GM21515 (cell line): ENCODE measurements at regions not wholly inside any gene's neighbourhood (a gene's known extent, or its start where the extent isn't known, plus 50 kb on each side); places are given as distances from the start of the nearest gene placed in this dataset.
"Not testable (repeated sequence)": the region's sequence is repeated elsewhere in the genome, so short reads cannot be mapped to it uniquely, and the experiment has no call there.

Experiments
- ATAC-seq: cut with Tn5 transposase; IDR thresholded peaks from one replicate; pipeline ENCODE4 v1.9.1; 2021; ENCODE audit not compliant: unreplicated experiment

DNA sequence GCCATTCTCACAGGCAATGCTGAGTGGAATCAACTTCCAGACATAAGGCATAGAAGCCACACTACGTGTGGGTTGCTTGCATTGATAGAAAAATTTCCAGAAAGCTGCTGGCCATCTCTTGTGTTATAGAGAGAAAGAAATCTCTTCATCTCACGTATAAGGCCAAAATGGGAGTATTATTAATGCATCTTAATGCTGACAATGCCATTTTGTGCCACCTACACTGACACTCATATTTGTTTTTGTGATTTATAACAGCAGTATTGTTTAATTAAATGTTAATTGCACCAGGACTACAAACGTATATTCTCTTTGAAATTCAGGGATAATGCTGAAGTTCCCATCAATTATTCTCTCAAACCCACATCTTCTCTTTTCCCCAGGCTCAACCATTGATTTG lies 56.1 kb upstream of the TMEM132D start:
- ATAC-seq: no peak

GRCh38 chr12:129961091-129961490 lies 57.3 kb upstream of the TMEM132D start:
- no peak for ATAC-seq

GRCh38 chr12:129961856-129962255 lies 58.0 kb upstream of the TMEM132D start:
- no peak for ATAC-seq

GRCh38 chr12:129964300-129964699 lies 60.5 kb upstream of the TMEM132D start:
- ATAC-seq: no peak

- no peak for ATAC-seq
Measured at GRCh38 chr12:129964826-129965457, 61.1 kb upstream of the TMEM132D start.

DNA sequence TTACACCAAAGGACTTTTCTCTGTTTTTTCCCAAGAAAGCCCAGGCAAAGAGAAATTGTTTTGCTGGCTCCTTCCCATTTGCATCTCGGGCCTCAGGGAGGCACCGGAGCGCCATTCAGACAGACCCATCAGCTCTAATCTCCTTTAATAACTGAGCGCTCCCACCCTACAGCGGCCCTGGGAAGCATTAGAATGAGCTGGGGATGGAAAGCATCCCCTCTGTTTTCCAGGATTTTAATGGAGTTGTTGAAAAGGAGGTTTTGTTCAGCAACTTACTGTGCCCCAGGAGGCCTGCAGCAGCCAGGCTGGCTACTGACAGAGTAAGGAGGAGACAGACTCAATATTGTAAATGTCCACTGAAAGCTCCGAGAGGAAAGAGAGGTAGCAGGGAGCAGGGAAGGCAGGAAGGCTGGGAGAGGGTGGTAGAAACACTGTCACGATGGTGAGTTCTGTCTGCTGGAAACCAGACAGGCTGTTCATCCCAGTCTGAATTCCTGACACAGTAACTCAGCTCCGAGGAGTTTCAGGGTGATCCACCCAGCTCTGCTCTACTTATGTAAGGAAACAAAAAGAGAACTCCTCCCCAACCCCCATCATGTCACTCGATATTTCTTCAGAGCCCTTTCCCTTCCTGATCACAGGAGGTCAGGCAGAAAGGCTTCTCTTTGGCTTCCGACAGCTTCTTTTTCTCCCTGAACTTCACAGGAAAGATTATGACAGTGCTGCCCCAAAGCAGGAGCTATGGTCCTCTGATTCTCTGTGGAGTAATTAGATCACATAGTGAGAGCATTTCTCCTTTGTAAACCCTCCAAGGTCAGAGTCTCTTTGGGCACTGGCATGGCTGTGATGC lies 62.5 kb upstream of the TMEM132D start:
- ATAC-seq: no peak

- ATAC-seq: no peak
Measured at GRCh38 chr12:129971721-129972120, 67.9 kb upstream of the TMEM132D start.

DNA sequence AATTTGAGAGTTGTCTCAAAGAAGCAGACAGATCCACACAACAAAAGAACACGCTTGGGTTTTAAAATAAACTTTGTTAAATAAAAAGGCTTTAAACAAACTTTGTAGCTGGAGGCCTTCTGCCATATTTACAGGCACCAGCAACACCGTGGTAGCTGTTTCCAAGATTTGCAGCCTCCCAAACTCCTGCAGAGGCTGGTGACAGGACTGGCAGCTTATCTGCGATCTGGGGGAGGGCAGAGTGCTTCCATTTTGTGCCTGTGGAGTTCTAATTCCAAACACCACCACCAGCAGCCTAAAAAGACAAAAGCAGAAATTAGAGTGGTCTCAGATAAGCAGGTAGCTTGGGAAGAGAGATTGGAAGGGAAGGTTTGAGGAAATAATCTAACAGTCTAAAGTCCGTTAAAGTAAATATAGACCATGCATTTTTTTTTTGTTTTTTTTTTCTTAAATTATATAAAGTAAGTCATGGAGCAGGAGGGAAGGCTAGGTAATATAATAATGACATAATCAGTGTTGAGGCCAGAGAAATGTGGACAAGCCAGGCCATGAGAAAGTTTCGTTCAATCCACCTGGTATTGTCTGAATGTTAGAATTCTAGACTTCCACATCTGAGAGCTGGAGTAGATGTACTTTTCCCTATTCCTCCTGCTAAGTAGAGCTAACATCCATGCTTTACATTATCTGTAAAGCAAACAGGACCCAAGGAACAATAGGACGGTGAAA lies 69.6 kb upstream of the TMEM132D start:
- ATAC-seq: no peak

DNA sequence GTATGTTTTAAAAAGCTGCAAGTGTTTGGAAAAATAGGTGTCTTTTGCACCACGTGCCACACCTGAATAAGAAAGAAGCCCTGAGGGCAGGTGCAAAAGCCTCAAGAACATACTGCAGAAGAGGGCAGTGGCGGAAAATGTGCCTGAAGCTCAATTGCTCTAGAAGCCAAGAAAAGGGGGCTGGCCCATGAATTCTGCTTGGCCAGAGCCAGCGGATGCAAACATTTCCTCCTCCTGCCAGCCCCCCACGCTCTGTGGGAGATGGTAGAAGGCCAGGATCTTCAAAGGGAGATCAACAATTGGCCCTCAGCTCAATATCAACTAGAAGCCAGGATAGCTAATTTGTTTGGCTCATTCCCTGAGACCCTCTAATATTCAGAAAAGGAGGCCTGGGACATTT lies 80.3 kb upstream of the TMEM132D start:
- ATAC-seq: no peak

- ATAC-seq: no peak
Measured at GRCh38 chr12:129987841-129988240, 84.0 kb upstream of the TMEM132D start.

DNA sequence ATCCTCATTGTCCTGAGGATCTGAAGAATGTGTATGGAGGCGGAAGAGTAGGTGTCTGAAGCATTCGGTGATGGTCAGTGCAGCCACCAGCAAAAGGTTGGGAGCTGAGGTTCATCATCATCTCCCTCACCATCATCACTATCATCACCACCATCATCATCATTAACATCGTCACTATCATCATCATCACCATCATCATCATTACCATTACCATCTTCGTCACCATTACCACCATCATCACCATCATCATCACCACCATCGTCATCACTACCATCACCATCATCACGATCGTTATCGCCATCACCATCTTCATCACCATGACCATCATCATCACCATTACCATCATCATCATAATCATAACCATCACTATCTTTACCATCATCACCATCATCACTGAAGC lies 90.8 kb upstream of the TMEM132D start:
- ATAC-seq: no peak

DNA sequence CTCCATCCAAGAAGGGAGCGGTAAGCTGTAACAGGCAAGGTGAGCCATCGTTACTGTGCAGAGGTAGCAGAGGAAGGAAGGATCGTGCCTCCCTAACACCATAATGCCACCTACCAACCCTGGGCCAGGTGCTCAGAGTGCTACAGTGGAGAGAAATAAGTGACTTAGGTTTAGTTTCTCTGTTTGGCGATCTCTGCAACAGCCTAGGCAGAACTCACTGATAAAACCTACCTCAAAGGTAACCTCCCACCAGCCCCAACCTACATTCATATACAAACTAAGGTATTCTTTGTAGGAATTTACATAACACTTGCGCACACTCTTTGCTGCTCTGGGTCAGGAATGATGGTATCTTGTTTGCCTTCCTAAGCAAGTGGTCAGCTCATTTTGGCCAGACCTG lies 93.4 kb upstream of the TMEM132D start:
- no peak for ATAC-seq

DNA sequence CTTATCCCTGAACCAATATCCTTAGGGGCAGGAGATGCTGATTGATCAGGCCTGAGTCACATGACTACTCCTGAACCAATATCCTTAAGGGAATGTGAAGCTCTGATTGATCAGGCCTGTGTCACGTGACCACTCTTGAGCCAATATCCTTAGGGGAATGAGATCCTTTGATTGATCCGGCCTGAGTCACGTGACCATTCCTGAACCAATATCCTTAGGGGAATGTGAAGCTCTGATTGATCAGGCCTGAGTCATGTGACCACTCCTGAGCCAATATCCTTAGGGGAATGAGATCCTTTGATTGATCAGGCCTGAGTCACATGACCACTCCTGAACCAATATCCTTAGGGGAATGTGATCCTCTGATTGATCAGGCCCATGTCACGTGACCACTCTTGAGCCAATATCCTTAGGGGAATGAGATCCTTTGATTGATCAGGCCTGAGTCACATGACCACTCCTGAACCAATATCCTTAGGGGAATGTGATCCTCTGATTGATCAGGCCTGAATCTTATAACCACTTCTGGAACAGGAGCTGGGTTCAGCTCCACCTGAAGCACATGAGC lies 100.6 kb upstream of the TMEM132D start:
- not testable (repeated sequence) for ATAC-seq

DNA sequence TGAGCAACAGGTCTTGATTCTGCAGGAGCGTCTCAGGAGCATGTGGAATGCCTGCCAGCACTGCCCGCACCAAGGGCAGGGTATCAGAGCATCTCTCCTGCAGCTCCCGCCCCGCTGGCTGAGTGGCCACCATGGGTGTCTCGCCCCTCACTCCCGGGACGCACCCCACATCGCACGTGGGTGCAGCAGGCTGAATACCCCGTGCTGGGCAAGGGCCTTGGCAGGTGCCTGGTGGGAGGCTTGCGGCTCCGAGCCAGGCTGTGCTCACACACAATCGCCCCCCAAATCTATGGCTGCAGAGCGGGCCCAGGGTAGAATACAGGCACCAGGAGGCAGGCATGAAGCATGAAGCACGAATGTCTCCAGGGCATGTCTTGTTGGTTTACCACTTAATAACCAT lies 103.9 kb upstream of the TMEM132D start:
- no peak for ATAC-seq

- no peak for ATAC-seq
Measured at GRCh38 chr12:130008241-130008640, 104.4 kb upstream of the TMEM132D start.

DNA sequence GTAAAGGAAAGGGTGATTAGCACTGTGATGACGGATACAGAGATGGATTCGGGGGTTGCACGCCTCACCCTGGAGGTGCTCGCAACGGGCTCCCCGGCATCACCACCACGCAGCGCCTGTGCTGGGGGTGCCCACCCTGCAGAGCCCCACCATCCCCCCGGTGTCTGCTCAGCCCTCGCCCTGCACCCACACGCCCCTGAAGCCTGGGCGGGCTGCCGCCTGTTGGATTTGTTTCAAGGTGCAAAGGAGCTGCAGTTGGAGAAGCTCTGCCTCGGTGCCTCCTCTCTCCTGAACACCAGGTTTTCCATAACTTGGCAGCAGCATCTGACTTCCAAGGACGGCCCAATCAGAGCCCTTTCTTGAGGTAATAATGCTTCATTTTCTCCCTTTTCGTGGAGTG lies 106.1 kb upstream of the TMEM132D start:
- no peak for ATAC-seq

DNA sequence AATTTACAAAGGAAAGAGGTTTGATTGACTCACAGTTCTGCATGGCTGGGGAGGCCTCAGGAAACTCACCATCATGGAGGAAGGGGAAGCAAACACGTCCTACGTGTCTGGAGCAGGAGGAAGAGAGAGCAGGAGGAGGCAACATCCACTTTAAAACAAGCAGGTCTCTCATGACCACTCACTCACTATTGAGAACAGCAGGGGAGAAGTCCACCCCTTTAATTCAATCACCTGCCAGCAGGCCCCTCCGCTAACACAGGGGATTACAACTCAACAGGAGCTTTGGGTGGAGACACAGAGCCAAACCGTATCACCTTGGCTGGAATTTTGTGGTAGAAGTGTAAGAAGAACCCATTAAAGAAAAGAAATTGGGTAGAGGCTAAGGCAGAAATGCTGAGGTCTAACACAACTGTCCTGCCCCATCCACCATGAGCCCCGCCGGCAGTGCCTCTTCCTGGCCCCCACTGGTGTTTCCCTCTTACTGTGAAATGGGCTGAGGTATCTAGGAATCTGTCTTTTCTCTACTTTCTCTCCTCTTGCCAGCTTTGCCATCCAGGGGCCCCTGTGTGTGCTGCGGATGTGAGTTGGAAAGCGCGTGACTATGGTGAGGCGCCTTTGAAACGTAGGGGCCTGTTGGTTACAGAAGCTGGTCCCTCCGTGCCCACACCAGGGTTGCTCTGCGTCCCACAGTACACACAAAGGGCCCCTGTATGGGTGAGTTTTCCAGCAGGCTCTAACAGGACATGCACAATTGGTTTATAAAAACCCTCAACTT lies 108.0 kb upstream of the TMEM132D start:
- ATAC-seq: no peak

DNA sequence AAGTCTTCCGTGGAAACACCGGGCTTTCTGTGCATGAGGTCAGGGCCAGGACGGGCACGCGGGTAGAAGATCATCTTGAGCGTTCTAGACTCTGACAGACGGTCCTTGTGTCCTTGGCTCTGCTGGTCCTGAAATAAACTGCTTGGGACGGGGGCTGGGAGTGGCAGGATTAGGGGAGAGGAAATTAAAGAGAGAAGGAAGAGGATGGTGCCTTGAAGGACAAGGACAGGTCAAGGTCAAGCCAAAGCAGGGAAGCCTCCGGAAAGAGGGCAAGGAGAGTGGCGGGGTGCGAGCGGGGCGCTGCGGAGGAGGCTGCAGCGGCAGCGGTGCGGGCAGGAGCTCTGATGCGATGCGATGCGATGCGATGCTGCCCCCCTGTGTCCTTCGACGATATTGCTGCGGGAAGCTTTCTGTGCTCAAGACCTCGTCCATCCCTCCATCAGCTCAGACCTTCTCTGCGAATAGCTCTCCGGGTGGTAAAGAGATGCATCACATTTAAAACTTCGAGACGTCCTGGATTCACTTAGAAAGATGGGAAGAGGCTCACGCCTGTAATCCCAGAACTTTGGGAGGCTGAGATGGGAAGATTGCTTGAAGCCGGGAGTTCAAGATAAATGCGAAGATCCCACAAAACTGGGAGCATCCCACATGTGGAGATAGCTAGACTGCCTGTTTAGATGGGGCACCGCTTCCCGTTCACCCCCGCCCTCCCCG lies 110.1 kb upstream of the TMEM132D start:
- peak; percentile 59 for ATAC-seq

DNA sequence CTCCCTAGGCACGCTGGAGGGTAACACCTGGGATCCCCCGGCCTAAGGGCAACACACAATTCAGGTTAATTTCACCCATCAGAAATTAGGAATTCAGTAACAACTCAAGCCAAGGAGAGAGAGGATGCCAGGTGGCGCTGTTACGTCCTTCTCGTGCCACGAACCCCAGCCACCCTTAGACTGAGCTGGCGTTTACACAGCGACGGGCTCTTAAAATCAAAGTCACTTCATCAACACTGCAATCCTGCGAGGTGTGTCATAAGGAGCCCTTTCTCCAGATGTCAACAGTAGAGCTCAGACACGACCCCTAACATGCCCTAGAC lies 110.6 kb upstream of the TMEM132D start:
- no peak for ATAC-seq

- no peak for ATAC-seq
Measured at GRCh38 chr12:130016194-130016593, 112.4 kb upstream of the TMEM132D start.
